Activated CD4-positive, alpha-beta T cell treated with anti-CD3 and anti-CD28 coated beads for 48 hours (primary cell): ENCODE measurements at regions not wholly inside any gene's neighbourhood (a gene's known extent, or its start where the extent isn't known, plus 50 kb on each side); places are given as distances from the start of the nearest gene placed in this dataset.

Experiments used
- DNase-seq: peaks from one replicate; pipeline ENCODE4 v3.0.0-alpha.2; 2020

- DNase-seq, result no peak
Measured at GRCh38 chr13:47420020-47420419, 523.2 kb upstream of the HTR2A start.

- no peak for DNase-seq
Measured at GRCh38 chr13:47418206-47418920, 521.5 kb upstream of the HTR2A start.

- DNase-seq, result no peak
Measured at GRCh38 chr13:47417485-47417884, 520.6 kb upstream of the HTR2A start.

- DNase-seq, result no peak
Measured at GRCh38 chr13:47415048-47415447, 518.2 kb upstream of the HTR2A start.

GRCh38 chr13:47413526-47413925, 516.7 kb upstream of the HTR2A start:
- DNase-seq, result no peak

- DNase-seq, result no peak
Measured at GRCh38 chr13:47413112-47413511, 516.3 kb upstream of the HTR2A start.

- DNase-seq, result no peak
Measured at GRCh38 chr13:47409778-47410177, 512.9 kb upstream of the HTR2A start.

- no peak for DNase-seq
Measured at GRCh38 chr13:47408546-47409319, 511.9 kb upstream of the HTR2A start.

- no peak for DNase-seq
Measured at GRCh38 chr13:47407808-47408207, 511.0 kb upstream of the HTR2A start.

GRCh38 chr13:47399599-47399998, 502.7 kb upstream of the HTR2A start:
- no peak for DNase-seq

- no peak for DNase-seq
Measured at GRCh38 chr13:47397739-47398138, 500.9 kb upstream of the HTR2A start.

GRCh38 chr13:47396915-47397314, 500.1 kb upstream of the HTR2A start:
- DNase-seq, result no peak

GRCh38 chr13:47374741-47375140, 477.9 kb upstream of the HTR2A start:
- DNase-seq, result no peak

GRCh38 chr13:47372751-47373150, 475.9 kb upstream of the HTR2A start:
- DNase-seq, result no peak

- DNase-seq, result no peak
Measured at GRCh38 chr13:47351798-47352197, 454.9 kb upstream of the HTR2A start.

- no peak for DNase-seq
Measured at GRCh38 chr13:47350334-47351124, 453.7 kb upstream of the HTR2A start.

GRCh38 chr13:47349211-47349610, 452.4 kb upstream of the HTR2A start:
- no peak for DNase-seq

GRCh38 chr13:47337781-47338507, 441.1 kb upstream of the HTR2A start:
- DNase-seq, result no peak

- no peak for DNase-seq
Measured at GRCh38 chr13:47334173-47334572, 437.3 kb upstream of the HTR2A start.

- no peak for DNase-seq
Measured at GRCh38 chr13:47332149-47332548, 435.3 kb upstream of the HTR2A start.

GRCh38 chr13:47330031-47330430, 433.2 kb upstream of the HTR2A start:
- DNase-seq, result no peak

GRCh38 chr13:47327861-47328260, 431.0 kb upstream of the HTR2A start:
- DNase-seq, result no peak

GRCh38 chr13:47326061-47326460, 429.2 kb upstream of the HTR2A start:
- no peak for DNase-seq
